OCI-LY3 (cell line): ENCODE measurements at regions not wholly inside any gene's neighbourhood (a gene's known extent, or its start where the extent isn't known, plus 50 kb on each side); places are given as distances from the start of the nearest gene placed in this dataset.

Source experiments
- CTCF ChIP-seq: fragments of 200-600, 300-600 bp; sonication (generic); IDR thresholded peaks from 2 replicates; pipeline ENCODE4 v1.5.1; 2014; ENCODE audit warnings: antibody characterized with exemption, low read length, low read depth
- EZH2phosphoT487 ChIP-seq: fragments of 200-600 bp; shearing (Covaris generic); IDR thresholded peaks from 2 replicates; pipeline ENCODE4 v1.6.1; 2018; ENCODE audit warnings: antibody characterized with exemption, mixed run types, low read depth

GRCh38 chr2:224259831-224260230, 142.1 kb downstream of the FAM124B start:
- TF ChIP-seq CTCF = no peak
- TF ChIP-seq EZH2phosphoT487 = no peak
